D721Med (cell line): ENCODE measurements at regions not wholly inside any gene's neighbourhood (a gene's known extent, or its start where the extent isn't known, plus 50 kb on each side); places are given as distances from the start of the nearest gene placed in this dataset.

ENCODE experiments used
- DNase-seq: peaks from one replicate; pipeline ENCODE4 v3.0.0; 2011; ENCODE audit warnings: low spot score; ENCODE audit not compliant: insufficient read length
- FAIRE-seq: peaks from 2 replicates; lab custom pipeline; 2011; peaks lifted over from hg19 to GRCh38; lab: Jason Lieb, UNC
- TF ChIP-seq, protein P1 (sequence below): IDR thresholded peaks from 2 replicates; pipeline ENCODE4 v1.5.1; 2012; ENCODE audit warnings: mild to moderate bottlenecking, control low read depth; ENCODE audit not compliant: insufficient read depth; ENCODE audit errors: missing control alignments

DNA sequence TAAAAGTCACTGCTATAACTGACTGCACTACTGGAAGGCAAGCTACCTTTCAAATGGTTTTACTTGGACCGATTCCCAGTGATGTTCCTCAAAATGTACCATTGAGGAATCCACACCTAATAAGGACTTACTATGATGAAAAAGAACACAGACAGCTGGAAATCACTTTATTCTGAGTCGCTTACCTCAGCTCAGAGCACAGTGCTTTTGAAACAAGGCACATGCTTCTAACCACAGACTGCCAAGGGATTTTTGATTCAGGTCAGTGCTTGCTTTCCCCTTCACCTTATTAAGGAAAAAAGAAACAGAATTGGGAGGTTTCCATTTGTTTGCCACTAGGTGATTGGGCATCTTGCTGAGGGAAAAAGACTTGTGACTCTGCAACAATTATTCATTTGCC, 707.5 kb upstream of the FSHR start:
- TF ChIP-seq, protein P1, sequence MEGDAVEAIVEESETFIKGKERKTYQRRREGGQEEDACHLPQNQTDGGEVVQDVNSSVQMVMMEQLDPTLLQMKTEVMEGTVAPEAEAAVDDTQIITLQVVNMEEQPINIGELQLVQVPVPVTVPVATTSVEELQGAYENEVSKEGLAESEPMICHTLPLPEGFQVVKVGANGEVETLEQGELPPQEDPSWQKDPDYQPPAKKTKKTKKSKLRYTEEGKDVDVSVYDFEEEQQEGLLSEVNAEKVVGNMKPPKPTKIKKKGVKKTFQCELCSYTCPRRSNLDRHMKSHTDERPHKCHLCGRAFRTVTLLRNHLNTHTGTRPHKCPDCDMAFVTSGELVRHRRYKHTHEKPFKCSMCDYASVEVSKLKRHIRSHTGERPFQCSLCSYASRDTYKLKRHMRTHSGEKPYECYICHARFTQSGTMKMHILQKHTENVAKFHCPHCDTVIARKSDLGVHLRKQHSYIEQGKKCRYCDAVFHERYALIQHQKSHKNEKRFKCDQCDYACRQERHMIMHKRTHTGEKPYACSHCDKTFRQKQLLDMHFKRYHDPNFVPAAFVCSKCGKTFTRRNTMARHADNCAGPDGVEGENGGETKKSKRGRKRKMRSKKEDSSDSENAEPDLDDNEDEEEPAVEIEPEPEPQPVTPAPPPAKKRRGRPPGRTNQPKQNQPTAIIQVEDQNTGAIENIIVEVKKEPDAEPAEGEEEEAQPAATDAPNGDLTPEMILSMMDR = no peak
- FAIRE-seq (no peak), DNase-seq (no peak)

DNA sequence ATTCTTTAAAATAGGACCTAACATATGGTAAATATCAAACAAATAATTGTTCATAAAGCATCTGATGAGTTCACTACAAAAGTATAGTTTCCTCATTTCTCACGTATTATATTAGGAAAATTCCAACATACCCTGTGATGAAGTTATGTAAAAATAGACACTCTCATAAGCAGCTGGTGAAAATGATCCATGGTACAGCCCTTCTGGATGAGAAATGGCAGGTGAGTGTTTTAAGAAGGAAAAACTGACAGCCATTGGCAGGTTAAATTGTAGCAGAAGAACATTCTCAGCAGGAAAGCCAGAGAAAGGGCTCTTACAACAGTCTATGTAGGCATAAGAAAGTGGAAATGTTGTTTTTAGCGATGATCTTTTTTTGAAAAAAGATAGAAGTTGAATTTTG, 706.5 kb upstream of the FSHR start:
- DNase-seq (no peak), FAIRE-seq (no peak)
- TF ChIP-seq, protein P1 = no peak

DNA sequence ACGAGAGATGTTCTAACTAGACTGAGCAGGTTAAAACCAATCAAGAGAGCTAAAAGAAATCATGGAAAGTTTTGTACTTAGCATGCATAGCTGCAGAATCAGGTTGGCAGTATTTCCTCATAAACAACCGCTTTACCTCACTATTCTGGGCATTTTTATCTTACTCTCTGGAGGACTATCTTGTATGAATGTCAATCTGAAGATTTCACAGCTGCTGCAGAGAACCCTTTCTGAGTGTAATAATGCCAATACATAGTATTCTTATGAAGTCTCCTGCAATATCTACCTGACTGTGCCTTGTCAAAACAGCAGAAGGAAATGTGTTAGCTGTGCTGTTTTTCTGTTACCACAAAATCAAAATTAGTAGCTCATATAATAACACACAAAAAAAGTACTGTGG, 705.9 kb upstream of the FSHR start:
- no peak for FAIRE-seq
- DNase-seq = no peak
- TF ChIP-seq, protein P1 = no peak

DNA sequence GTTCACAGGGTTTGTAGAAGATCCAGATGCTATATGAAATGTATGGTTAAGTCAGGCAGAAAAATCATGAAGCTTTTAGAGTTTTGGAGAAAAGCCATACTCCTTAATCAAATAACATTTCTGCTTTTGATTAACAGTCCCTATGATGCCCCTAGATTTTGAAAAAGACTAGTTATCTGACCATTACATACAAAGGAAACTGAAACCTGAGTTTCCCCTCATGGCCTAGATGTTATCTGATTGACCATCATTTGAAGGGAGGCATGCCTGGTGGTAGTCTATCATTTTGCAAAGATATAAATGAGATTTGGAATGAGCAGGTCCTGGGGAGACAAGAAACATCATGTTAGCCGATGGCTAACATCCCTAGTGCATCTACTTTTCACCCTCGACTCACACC, 704.3 kb upstream of the FSHR start:
- TF ChIP-seq, protein P1 = no peak
- FAIRE-seq (no peak), DNase-seq (no peak)

DNA sequence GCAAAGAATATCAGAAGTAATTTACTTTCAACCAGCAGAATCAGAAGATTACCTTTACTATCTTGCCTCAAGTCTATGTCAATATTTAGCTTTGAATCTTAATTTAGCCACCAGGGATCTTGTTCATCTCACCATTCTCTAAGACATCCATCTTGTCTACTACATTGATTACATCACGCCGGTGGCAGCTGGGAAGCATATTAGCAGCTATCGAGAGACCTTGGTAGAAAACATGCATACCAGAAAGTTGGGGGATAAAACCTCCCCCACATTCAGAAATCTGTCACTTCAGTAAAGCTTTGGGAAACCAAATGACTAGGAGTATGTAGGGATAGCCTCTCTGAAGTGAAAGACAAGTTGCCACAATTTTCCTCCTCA, 703.8 kb upstream of the FSHR start:
- DNase-seq = no peak
- TF ChIP-seq, protein P1 = no peak
- FAIRE-seq = peak; percentile 74

DNA sequence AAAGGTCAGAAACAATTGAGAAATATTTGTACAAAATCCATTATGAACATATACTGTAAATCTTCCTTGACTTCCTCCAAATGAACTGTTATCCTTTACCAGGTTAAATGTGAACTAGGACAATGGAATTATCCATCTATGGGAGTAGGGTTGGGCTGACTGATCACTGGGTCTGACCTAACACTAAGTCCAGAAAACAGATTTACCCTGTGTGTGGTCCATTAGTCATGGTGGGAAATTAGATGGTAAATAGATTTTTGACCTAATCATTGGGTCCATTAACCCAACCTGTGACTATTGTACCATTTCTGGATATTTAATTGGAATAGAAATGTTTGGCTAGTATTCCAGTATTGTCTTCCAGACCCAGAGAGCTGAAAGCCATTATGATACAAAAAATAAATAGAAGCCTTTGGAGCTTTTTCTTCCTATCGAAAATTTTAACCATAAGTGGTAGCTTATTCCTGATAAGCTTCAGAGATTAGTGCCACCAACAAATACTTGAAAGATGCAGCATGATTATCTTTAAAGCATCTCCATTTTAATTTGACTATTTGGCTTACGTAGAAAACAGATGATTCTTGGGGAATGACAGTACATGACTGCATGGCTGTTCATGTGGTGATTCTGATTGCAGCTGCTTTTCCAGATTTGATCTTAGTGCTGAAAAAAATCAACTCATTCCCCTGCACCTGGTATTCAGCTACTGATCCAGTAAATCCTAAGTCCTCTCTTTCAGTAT, 703.2 kb upstream of the FSHR start:
- TF ChIP-seq, protein P1 = no peak
- FAIRE-seq (no peak), DNase-seq (no peak)

DNA sequence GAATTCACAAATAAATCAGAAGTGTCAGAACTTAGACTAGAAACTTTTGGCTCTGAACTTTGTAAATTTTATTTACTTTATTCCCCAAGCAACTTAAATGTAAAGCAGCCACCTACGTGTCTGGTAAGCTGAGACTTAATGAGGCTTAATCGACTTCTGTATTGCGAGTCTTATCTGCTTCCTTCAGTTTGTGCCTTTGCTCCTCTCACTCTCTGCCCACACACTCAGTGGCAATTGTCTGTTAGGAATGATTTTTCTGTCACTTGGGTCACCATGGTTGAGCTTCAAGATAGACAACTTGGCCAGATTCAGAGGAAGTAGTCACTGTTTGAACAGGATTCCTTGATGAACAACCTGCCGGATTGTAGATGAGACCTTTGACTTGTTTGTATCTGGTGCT, 691.4 kb upstream of the FSHR start:
- FAIRE-seq = no peak
- no peak for DNase-seq
- TF ChIP-seq, protein P1 = no peak
